ENCODE measurements at regions not wholly inside any gene's neighbourhood (a gene's known extent, or its start where the extent isn't known, plus 50 kb on each side); places are given as distances from the start of the nearest gene placed in this dataset.

DNA sequence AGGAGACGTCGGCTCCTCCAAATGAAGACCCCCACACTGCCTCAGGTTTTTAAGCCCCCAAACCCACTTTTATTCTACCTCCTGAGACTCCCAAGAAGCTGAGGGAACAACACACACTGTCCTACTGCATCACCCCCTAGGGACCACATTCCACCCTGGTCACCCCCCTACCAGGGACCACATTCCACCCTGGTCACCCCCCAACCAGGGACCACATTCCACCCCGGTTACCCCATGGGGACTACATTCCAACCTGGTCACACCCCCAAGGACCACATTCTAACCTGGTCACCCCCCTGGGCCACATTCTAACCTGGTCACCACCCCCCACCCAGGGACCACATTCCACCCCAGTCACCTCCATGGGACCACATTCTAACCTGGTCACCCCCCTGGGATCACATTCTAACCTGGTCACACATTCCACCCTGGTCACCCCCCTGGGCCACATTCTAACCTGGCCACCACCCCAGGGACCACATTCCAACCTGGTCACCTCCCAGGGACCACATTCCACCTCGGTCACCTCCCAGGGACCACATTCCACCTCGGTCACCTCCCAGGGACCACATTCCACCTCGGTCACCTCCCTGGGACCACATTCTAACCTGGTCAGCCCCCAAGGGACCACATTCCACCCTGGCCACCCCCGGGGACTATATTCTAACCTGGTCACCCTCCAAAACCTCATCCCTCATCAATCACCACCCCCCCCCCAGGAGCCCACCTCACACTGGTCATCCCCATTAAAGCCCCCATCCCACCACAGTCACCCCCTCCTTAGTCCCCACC lies 587.6 kb downstream of the NPHP4 start:
- Histone ChIP-seq H3K27me3 (ENCODE audit: control insufficient read depth, insufficient read depth, low read length) (no peaks in the 10 kb centered on the region), H2AFZ (no peak overlapping the region), H3K4me2 (ENCODE audit: low read length) (no peak overlapping the region), H3K79me2 (no peaks in the 10 kb centered on the region), H3K36me3 (ENCODE audit: control insufficient read depth, insufficient read depth, low read length) (no peaks in the 10 kb centered on the region), H3K9me3 (ENCODE audit: control insufficient read depth, low read length) (no peaks in the 10 kb centered on the region), H3K4me3 (ENCODE audit: low read depth, low read length) (no peak overlapping the region), H3K9ac (no peak overlapping the region), H3K27ac (no peak overlapping the region), H3K4me1 (no peaks in the 10 kb centered on the region)
- no peak for TF ChIP-seq CTCF (IDR thresholded peaks at IDR 0.05)

DNA sequence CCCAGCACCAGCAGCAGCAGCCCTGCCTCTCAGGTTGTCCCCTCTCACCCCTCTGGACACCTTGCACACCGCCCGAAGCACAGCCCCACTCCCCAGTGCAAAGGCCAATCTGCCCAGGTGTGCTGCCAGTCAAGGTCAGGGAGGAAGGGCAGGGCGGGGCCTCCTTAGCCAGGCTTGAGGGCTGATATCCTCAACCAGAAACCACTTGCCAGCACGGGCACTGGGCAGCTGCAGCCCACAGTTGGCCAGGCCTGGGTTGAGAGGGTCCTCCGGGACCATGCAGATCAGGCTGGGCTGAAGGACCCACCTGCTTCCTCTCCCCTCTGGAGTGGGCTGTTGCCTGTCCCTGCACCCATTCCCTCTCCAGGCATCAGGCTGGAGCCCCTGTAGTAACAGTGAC lies 588.3 kb downstream of the NPHP4 start:
- H3K27me3 ChIP-seq (ENCODE audit: control insufficient read depth, insufficient read depth, low read length): no peaks in the 10 kb centered on the region
- no peaks in the 10 kb centered on the region for H3K9me3 ChIP-seq (ENCODE audit: control insufficient read depth, low read length)
- H3K4me3 ChIP-seq (ENCODE audit: low read depth, low read length): no peak overlapping the region
- H3K36me3 ChIP-seq (ENCODE audit: control insufficient read depth, insufficient read depth, low read length): no peaks in the 10 kb centered on the region
- H3K79me2 ChIP-seq: no peaks in the 10 kb centered on the region
- H3K4me1 ChIP-seq: no peaks in the 10 kb centered on the region
- no peak overlapping the region for H3K9ac ChIP-seq
- no peak overlapping the region for H3K4me2 ChIP-seq (ENCODE audit: low read length)
- no peak overlapping the region for H2AFZ ChIP-seq
- TF ChIP-seq CTCF (IDR thresholded peaks at IDR 0.05): no peak
- H3K27ac ChIP-seq: no peak overlapping the region

- no peaks in the 10 kb centered on the region for H3K27me3 ChIP-seq (ENCODE audit: control insufficient read depth, insufficient read depth, low read length)
- H3K4me3 ChIP-seq (ENCODE audit: low read depth, low read length): no peak overlapping the region
- no peak overlapping the region for H3K27ac ChIP-seq
- H3K4me1 ChIP-seq: no peaks in the 10 kb centered on the region
- no peaks in the 10 kb centered on the region for H3K36me3 ChIP-seq (ENCODE audit: control insufficient read depth, insufficient read depth, low read length)
- no peak overlapping the region for H3K4me2 ChIP-seq (ENCODE audit: low read length)
- no peak overlapping the region for H3K9ac ChIP-seq
- no peak for TF ChIP-seq CTCF (IDR thresholded peaks at IDR 0.05)
- no peak overlapping the region for H2AFZ ChIP-seq
- no peaks in the 10 kb centered on the region for H3K79me2 ChIP-seq
- no peaks in the 10 kb centered on the region for H3K9me3 ChIP-seq (ENCODE audit: control insufficient read depth, low read length)
Observed at GRCh38 chr1:5402618-5403017, 589.6 kb downstream of the NPHP4 start.

- Histone ChIP-seq H3K79me2 (no peaks in the 10 kb centered on the region), H3K4me2 (ENCODE audit: low read length) (no peak overlapping the region), H3K27ac (no peak overlapping the region), H3K4me3 (ENCODE audit: low read depth, low read length) (no peak overlapping the region), H3K27me3 (ENCODE audit: control insufficient read depth, insufficient read depth, low read length) (no peaks in the 10 kb centered on the region), H2AFZ (no peak overlapping the region), H3K4me1 (no peaks in the 10 kb centered on the region), H3K9me3 (ENCODE audit: control insufficient read depth, low read length) (no peaks in the 10 kb centered on the region), H3K9ac (no peak overlapping the region), H3K36me3 (ENCODE audit: control insufficient read depth, insufficient read depth, low read length) (no peaks in the 10 kb centered on the region)
- no peak for TF ChIP-seq CTCF (IDR thresholded peaks at IDR 0.05)
Observed at GRCh38 chr1:5399771-5400170, 592.5 kb downstream of the NPHP4 start.

- Histone ChIP-seq H3K4me1 (no peaks in the 10 kb centered on the region), H3K4me3 (ENCODE audit: low read depth, low read length) (no peak overlapping the region), H3K36me3 (ENCODE audit: control insufficient read depth, insufficient read depth, low read length) (no peaks in the 10 kb centered on the region), H3K9ac (no peak overlapping the region), H3K4me2 (ENCODE audit: low read length) (no peak overlapping the region), H3K27me3 (ENCODE audit: control insufficient read depth, insufficient read depth, low read length) (no peaks in the 10 kb centered on the region), H3K9me3 (ENCODE audit: control insufficient read depth, low read length) (no peaks in the 10 kb centered on the region), H2AFZ (no peak overlapping the region), H3K79me2 (no peaks in the 10 kb centered on the region), H3K27ac (no peak overlapping the region)
- TF ChIP-seq CTCF (IDR thresholded peaks at IDR 0.05): no peak
Observed at GRCh38 chr1:5396593-5396992, 595.6 kb downstream of the NPHP4 start.
